HepG2 (cell line): ENCODE measurements at regions not wholly inside any gene's neighbourhood (a gene's known extent, or its start where the extent isn't known, plus 50 kb on each side); places are given as distances from the start of the nearest gene placed in this dataset.

Source experiments
- ATAC-seq: fragments of 200-7000 bp; cut with Tn5 transposase; 3 replicates; pipeline ENCODE4 v1.9.1; 2020; ENCODE audit warnings: mild to moderate bottlenecking, moderate library complexity
- BruUV-seq: library from RNA; stranded (reverse); fragments of 400-500 nt; replicated peaks from 2 replicates; lab custom pipeline; 2021; lab: Mats Ljungman, UMichigan
- CTCF ChIA-PET: fragments of 300-600 bp; formaldehyde crosslinking; extraction: SDS; loops from one replicate; lab custom pipeline; 2021; ENCODE audit warnings: low total read pairs, inconsistent platforms, low intra/inter-chr PET ratio; lab: Yijun Ruan, JAX
- POLR2A ChIA-PET: fragments of 350-600 bp; sonication (Branson Sonifier 250); formaldehyde crosslinking; loops from one replicate; lab custom pipeline; 2020; ENCODE audit warnings: antibody characterized with exemption, inconsistent platforms; lab: Yijun Ruan, JAX
- DNase-seq: peaks from one replicate; pipeline ENCODE4 v3.0.0-alpha.2; 2015; ENCODE audit warnings: low spot score
- FAIRE-seq: peaks from 3 replicates; lab custom pipeline; 2011; peaks lifted over from hg19 to GRCh38; lab: Jason Lieb, UNC
- H2AFZ ChIP-seq: one replicate; pipeline ENCODE4 v1.6.1; 2011; ENCODE audit warnings: low read length, inconsistent platforms
- H3K27ac ChIP-seq: fragments of 300-600 bp; 3 replicates; pipeline ENCODE4 v1.8.0; 2011; ENCODE audit warnings: mixed run types, mild to moderate bottlenecking, mixed read lengths, low read length, inconsistent platforms; ENCODE audit not compliant: insufficient read depth; ENCODE audit errors: extremely low read length
- H3K27me3 ChIP-seq, 2 experiments: fragments of 200-600 bp in 1 of 2; 2 replicates in 1 of 2; 3 replicates in 1 of 2; pipeline versions ENCODE4 v1.6.0 to v1.8.0; 2011; ENCODE audit warnings: low read length in 2 of 2, mild to moderate bottlenecking in 2 of 2, moderate library complexity in 2 of 2, inconsistent platforms in 1 of 2; ENCODE audit not compliant: insufficient read depth in 2 of 2, control insufficient read depth in 1 of 2
- H3K36me3 ChIP-seq, 2 experiments: fragments of 200-600 bp in 1 of 2; replicated peaks in 1 of 2; 2 replicates in 1 of 2; 3 replicates in 1 of 2; pipeline versions ENCODE4 v1.5.1 to v1.8.0; 2011; ENCODE audit warnings: low read length in 2 of 2, inconsistent platforms in 1 of 2; ENCODE audit not compliant: insufficient read depth in 2 of 2, control insufficient read depth in 1 of 2
- H3K4me1 ChIP-seq: 2 replicates; pipeline ENCODE4 v1.5.1; 2012; ENCODE audit warnings: low read length, inconsistent platforms; ENCODE audit not compliant: insufficient read depth
- H3K4me2 ChIP-seq: 2 replicates; pipeline ENCODE4 v1.6.0; 2011; ENCODE audit warnings: low read depth, low read length, inconsistent platforms
- H3K4me3 ChIP-seq, 3 experiments: fragments of 200-600 bp in 1 of 3; sonication (generic), shearing (Covaris generic) in 1 of 3; replicated peaks in 1 of 3; 2 replicates each; pipeline ENCODE4 v1.5.1; 2011 to 2016; ENCODE audit warnings: low read length in 3 of 3, inconsistent platforms in 2 of 3, low read depth in 2 of 3, mild to moderate bottlenecking in 2 of 3, control low read depth in 1 of 3, mixed read lengths in 1 of 3; ENCODE audit not compliant: insufficient read depth in 1 of 3
- H3K79me2 ChIP-seq: one replicate; pipeline ENCODE4 v1.6.1; 2011; ENCODE audit warnings: low read length, inconsistent platforms; ENCODE audit not compliant: insufficient read depth
- H3K9ac ChIP-seq: 2 replicates; pipeline ENCODE4 v1.6.0; 2011; ENCODE audit warnings: mild to moderate bottlenecking, low read depth, low read length, inconsistent platforms; ENCODE audit not compliant: insufficient read depth
- H3K9me3 ChIP-seq: 2 replicates; pipeline ENCODE4 v1.5.1; 2012; ENCODE audit warnings: mild to moderate bottlenecking, low read length
- H4K20me1 ChIP-seq: 2 replicates; pipeline ENCODE4 v1.6.0; 2011; ENCODE audit warnings: inconsistent platforms, mild to moderate bottlenecking, low read length, moderate library complexity; ENCODE audit not compliant: insufficient read depth
- CBX2 ChIP-seq, 2 experiments: fragments of 200-600 bp in 1 of 2; sonication (generic); formaldehyde crosslinking in 1 of 2; IDR thresholded peaks; 2 replicates each; pipeline versions ENCODE4 v1.7.0 to v1.8.1; 2018 to 2022; ENCODE audit warnings: low read depth in 2 of 2, low read length in 1 of 2, mild to moderate bottlenecking in 1 of 2, missing genetic modification reagents in 1 of 2
- CCDC6 ChIP-seq: sonication (generic); formaldehyde crosslinking; IDR thresholded peaks from 2 replicates; pipeline ENCODE4 v1.8.1; 2022; ENCODE audit warnings: mild to moderate bottlenecking, missing genetic modification reagents, moderate library complexity
- MED8 ChIP-seq: sonication (generic); formaldehyde crosslinking; IDR thresholded peaks from 2 replicates; pipeline ENCODE4 v1.8.1; 2023; ENCODE audit warnings: mild to moderate bottlenecking, missing genetic modification reagents; ENCODE audit not compliant: insufficient replicate concordance
- TGIF2 ChIP-seq: IDR thresholded peaks from 2 replicates; pipeline ENCODE4 v1.6.1; 2016; ENCODE audit warnings: control low read depth, missing compliant biosample characterization
- ZFX ChIP-seq: sonication (generic); formaldehyde crosslinking; IDR thresholded peaks from 2 replicates; pipeline ENCODE4 v1.4.0; 2020; ENCODE audit warnings: mild to moderate bottlenecking, low read depth, missing genetic modification reagents, moderate library complexity
- ZMYM3 ChIP-seq: sonication (generic); formaldehyde crosslinking; IDR thresholded peaks from 2 replicates; pipeline ENCODE4 v1.5.1; 2020; ENCODE audit warnings: mild to moderate bottlenecking, missing genetic modification reagents
- ZNF768 ChIP-seq: sonication (generic); formaldehyde crosslinking; IDR thresholded peaks from 2 replicates; pipeline ENCODE4 v1.4.0; 2020; ENCODE audit warnings: missing genetic modification reagents
- ZNF777 ChIP-seq: sonication (generic); formaldehyde crosslinking; IDR thresholded peaks from 2 replicates; pipeline ENCODE4 v1.4.0; 2020; ENCODE audit warnings: missing genetic modification reagents
- ZNF788 ChIP-seq: sonication (generic); formaldehyde crosslinking; IDR thresholded peaks from 2 replicates; pipeline ENCODE4 v1.5.0; 2020; ENCODE audit warnings: mild to moderate bottlenecking, missing genetic modification reagents, borderline replicate concordance
- ZSCAN30 ChIP-seq: sonication (generic); formaldehyde crosslinking; IDR thresholded peaks from 2 replicates; pipeline ENCODE4 v1.5.0; 2020; ENCODE audit warnings: mild to moderate bottlenecking, missing genetic modification reagents
- ZSCAN9 ChIP-seq: IDR thresholded peaks from 2 replicates; pipeline ENCODE4 v1.6.1; 2016; ENCODE audit warnings: borderline replicate concordance
- WGBS: methylation state at CpG from one replicate; pipeline ENCODE4 v1.1.6; 2017; ENCODE audit warnings: low lambda C conversion rate; 5-methylcytosine and 5-hydroxymethylcytosine counted together
- in situ Hi-C: cut with HindIII; loops from 2 replicates; pipeline ENCODE4 v1.10.0; 2017; ENCODE audit warnings: low pct_unique_long_range_greater_than_20kb; ENCODE audit not compliant: extremely low pct_ligation_motif_present
- intact Hi-C: fragments of 100-400 bp; cut with micrococcal nuclease; formaldehyde crosslinking; loops from one replicate; pipeline ENCODE4 v1.10.0; 2022; ENCODE audit not compliant: unreplicated experiment
- TF ChIP-seq, protein P1 (sequence below): sonication (generic); formaldehyde crosslinking; IDR thresholded peaks from 2 replicates; pipeline ENCODE4 v1.5.0; 2020; ENCODE audit warnings: missing genetic modification reagents
- TF ChIP-seq, protein P2 (sequence below), 2 experiments: sonication (generic) in 1 of 2; formaldehyde crosslinking in 1 of 2; IDR thresholded peaks; 2 replicates each; pipeline versions ENCODE4 v1.4.0 to v1.6.1; 2016 to 2020; ENCODE audit warnings: borderline replicate concordance in 1 of 2, low read depth in 1 of 2, mild to moderate bottlenecking in 1 of 2, missing genetic modification reagents in 1 of 2
- TF ChIP-seq, protein P3 (sequence below): sonication (generic); IDR thresholded peaks from 2 replicates; pipeline ENCODE4 v1.6.1; 2016; ENCODE audit warnings: low read depth, borderline replicate concordance
- TF ChIP-seq, protein P4 (sequence below): sonication (generic); formaldehyde crosslinking; IDR thresholded peaks from 2 replicates; pipeline ENCODE4 v1.4.0; 2020; ENCODE audit warnings: low read depth, mild to moderate bottlenecking, missing genetic modification reagents

DNA sequence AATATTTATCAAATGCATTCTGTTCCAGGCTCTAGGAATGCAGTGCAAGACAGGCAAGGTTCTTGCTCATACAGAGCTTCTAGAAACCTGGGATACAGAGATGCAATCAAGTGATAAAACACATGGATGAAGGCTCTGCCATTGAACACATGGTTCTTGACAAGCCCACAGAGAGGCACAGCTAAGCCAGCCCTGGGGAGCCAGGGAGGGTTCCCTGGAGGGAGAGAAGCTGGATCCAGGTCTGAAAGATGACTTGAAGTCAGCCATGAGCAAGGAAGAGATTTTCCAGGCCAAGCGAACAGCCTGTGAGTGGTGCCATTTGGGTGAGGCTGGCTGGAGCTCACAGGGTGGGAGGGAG lies 66.2 kb downstream of the IRF2BPL start (continued):
- TF ChIP-seq MED8 (peak; percentile 30), TGIF2 (CRISPR knock-in tag) (no peak), ZMYM3 (CRISPR knock-in tag) (no peak), ZFX (CRISPR knock-in tag) (0 out of 2 replicates have a peak, but pooled peaks have one; percentile 0), ZSCAN9 (CRISPR knock-in tag) (0 out of 2 replicates have a peak, but pooled peaks have one; percentile 5), CCDC6 (CRISPR knock-in tag) (0 out of 2 replicates have a peak, but pooled peaks have one; percentile 34)
- TF ChIP-seq, protein P1, sequence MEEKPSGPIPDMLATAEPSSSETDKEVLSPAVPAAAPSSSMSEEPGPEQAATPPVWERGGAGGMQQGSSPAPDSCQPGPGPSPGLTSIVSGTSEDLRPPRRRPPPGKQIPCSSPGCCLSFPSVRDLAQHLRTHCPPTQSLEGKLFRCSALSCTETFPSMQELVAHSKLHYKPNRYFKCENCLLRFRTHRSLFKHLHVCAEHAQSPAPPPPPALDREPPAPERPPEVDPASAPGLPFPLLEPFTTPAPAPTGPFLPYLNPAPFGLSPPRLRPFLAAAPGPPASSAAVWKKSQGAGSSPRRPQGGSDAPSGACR (CRISPR knock-in tag): 0 out of 2 replicates have a peak, but pooled peaks have one; percentile 50

DNA sequence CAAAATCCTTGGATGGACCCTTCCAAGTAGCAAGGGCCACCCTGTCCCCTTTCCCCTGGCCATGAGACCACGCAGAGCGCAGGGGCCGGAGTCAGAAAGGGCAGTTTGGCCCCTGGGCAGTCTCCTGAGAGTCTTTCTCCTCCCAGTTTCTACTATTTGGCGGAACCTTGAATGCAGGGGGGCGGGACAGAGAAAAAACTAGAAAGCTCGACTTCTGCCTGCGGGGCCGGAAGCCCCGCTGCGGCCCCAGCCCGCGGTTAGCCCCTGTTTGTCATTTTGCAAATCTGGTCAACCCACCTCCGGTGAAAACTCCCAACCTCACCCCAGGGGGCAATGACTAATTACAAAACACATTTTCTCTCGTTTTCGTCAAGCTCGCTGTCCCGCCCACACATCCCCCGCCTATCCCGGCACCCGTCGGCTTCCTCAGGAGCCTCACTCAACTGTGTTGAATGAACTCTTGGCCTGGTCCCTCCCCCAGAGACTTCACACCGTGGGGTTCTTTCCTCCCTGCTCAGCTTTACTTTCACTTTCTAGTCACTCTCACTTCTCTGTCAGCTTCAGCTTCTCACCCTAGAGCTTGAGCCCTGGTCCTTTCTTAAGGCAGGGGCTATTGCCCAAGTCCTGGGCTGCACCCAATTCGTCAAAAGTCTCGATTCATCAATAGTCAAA lies 66.7 kb downstream of the IRF2BPL start:
- intact Hi-C loops: loop anchor here (5.0 to 10.0 kb wide), 2 partner anchors 47 to 541 kb away; no protein-coding TSS in a partner anchor
- TSS peak; percentile 63 for BruUV-seq
- peak; percentile 94 for DNase-seq
- Histone ChIP-seq H3K9me3 (no peaks in the 10 kb centered on the region), H3K9ac (peak overlapping the region; percentile 57), H3K36me3 (no peaks in the 10 kb centered on the region), H4K20me1 (no peaks in the 10 kb centered on the region), H3K27ac (peak overlapping the region; percentile 88), H3K4me2 (peak overlapping the region; percentile 93), H3K79me2 (no peaks in the 10 kb centered on the region), H3K27me3 (no peaks in the 10 kb centered on the region), H2AFZ (peak overlapping the region; percentile 45), H3K4me1 (peaks cover 93% of the 10 kb centered on the region), H3K4me3 (peak overlapping the region; percentile 53 to 60 (median 57))
- under 1% methylated on average over 23 of the region's 24 CpGs for WGBS
- CTCF ChIA-PET: no interaction called here
- FAIRE-seq: peak; percentile 96
- peak; percentile 90 for ATAC-seq
- in situ Hi-C loops: no loop called here
- POLR2A ChIA-PET: interaction anchor here (0.7 to 2.4 kb wide), 17 partner anchors 9 to 150 kb away, joined by 3 to 31 read pairs (median 8); partner anchors contain the start of gene IRF2BPL
- no peak for TF ChIP-seq CBX2 (IDR thresholded peaks at IDR 0.05; ENCODE audit: low read depth, low read length)
- TF ChIP-seq CBX2 (CRISPR knock-in tag; IDR thresholded peaks at IDR 0.05; ENCODE audit: low read depth): no peak
- TF ChIP-seq, protein P2, sequence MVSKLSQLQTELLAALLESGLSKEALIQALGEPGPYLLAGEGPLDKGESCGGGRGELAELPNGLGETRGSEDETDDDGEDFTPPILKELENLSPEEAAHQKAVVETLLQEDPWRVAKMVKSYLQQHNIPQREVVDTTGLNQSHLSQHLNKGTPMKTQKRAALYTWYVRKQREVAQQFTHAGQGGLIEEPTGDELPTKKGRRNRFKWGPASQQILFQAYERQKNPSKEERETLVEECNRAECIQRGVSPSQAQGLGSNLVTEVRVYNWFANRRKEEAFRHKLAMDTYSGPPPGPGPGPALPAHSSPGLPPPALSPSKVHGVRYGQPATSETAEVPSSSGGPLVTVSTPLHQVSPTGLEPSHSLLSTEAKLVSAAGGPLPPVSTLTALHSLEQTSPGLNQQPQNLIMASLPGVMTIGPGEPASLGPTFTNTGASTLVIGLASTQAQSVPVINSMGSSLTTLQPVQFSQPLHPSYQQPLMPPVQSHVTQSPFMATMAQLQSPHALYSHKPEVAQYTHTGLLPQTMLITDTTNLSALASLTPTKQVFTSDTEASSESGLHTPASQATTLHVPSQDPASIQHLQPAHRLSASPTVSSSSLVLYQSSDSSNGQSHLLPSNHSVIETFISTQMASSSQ (IDR thresholded peaks at IDR 0.05; ENCODE audit: low read depth): 0 out of 2 replicates have a peak, but pooled peaks have one; percentile 30
- TF ChIP-seq, protein P2 (CRISPR knock-in tag; IDR thresholded peaks at IDR 0.05; ENCODE audit: borderline replicate concordance): peak; percentile 52; the same call in 1 of the 2 replicates
- TF ChIP-seq ZSCAN30 (CRISPR knock-in tag): no peak
- TF ChIP-seq, protein P3, sequence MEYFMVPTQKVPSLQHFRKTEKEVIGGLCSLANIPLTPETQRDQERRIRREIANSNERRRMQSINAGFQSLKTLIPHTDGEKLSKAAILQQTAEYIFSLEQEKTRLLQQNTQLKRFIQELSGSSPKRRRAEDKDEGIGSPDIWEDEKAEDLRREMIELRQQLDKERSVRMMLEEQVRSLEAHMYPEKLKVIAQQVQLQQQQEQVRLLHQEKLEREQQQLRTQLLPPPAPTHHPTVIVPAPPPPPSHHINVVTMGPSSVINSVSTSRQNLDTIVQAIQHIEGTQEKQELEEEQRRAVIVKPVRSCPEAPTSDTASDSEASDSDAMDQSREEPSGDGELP: peak; percentile 25; the same call in 1 of the 2 replicates
- peak; percentile 67; the same call in 1 of the 2 replicates for TF ChIP-seq ZNF777 (CRISPR knock-in tag)
- TF ChIP-seq, protein P4, sequence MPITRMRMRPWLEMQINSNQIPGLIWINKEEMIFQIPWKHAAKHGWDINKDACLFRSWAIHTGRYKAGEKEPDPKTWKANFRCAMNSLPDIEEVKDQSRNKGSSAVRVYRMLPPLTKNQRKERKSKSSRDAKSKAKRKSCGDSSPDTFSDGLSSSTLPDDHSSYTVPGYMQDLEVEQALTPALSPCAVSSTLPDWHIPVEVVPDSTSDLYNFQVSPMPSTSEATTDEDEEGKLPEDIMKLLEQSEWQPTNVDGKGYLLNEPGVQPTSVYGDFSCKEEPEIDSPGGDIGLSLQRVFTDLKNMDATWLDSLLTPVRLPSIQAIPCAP (CRISPR knock-in tag): peak; percentile 98
- peak; percentile 23; the same call in 1 of the 2 replicates for TF ChIP-seq ZNF788 (CRISPR knock-in tag)
- TF ChIP-seq ZNF768 (CRISPR knock-in tag): no peak
